Cardiac muscle cell (in vitro differentiated cells and primary cell): ENCODE measurements at regions not wholly inside any gene's neighbourhood (a gene's known extent, or its start where the extent isn't known, plus 50 kb on each side); places are given as distances from the start of the nearest gene placed in this dataset.

Source experiments
- DNase-seq, 2 donors: peaks; one replicate each; pipeline versions ENCODE4 v3.0.0 to v3.0.0-alpha.2; 2010 to 2017; ENCODE audit warnings: low read depth in 1 of 2, low spot score in 1 of 2
- H3K27ac ChIP-seq: fragments of 200-600 bp; sonication (generic); 2 replicates; pipeline ENCODE4 v1.5.1; 2016
- H3K27me3 ChIP-seq: fragments of 200-600 bp; sonication (generic); 2 replicates; pipeline ENCODE4 v1.6.0; 2016; ENCODE audit warnings: control low read depth
- H3K36me3 ChIP-seq: fragments of 200-600 bp; sonication (generic); 2 replicates; pipeline ENCODE4 v1.5.1; 2016; ENCODE audit warnings: control low read depth
- H3K4me1 ChIP-seq: fragments of 200-600 bp; sonication (generic); 2 replicates; pipeline ENCODE4 v1.8.1; 2017; ENCODE audit warnings: low read depth, mild to moderate bottlenecking, mixed run types
- H3K4me3 ChIP-seq: fragments of 200-600 bp; sonication (generic); 2 replicates; pipeline ENCODE4 v1.5.1; 2016; ENCODE audit warnings: mild to moderate bottlenecking
- H3K9me3 ChIP-seq: fragments of 200-600 bp; sonication (generic); 2 replicates; pipeline ENCODE4 v1.5.1; 2017; ENCODE audit warnings: low read depth, mild to moderate bottlenecking, control low read depth
- TF ChIP-seq, protein P1 (sequence below): IDR thresholded peaks from 2 replicates; pipeline ENCODE4 v1.5.1; 2012; ENCODE audit warnings: low read depth, mild to moderate bottlenecking, low read length

DNA sequence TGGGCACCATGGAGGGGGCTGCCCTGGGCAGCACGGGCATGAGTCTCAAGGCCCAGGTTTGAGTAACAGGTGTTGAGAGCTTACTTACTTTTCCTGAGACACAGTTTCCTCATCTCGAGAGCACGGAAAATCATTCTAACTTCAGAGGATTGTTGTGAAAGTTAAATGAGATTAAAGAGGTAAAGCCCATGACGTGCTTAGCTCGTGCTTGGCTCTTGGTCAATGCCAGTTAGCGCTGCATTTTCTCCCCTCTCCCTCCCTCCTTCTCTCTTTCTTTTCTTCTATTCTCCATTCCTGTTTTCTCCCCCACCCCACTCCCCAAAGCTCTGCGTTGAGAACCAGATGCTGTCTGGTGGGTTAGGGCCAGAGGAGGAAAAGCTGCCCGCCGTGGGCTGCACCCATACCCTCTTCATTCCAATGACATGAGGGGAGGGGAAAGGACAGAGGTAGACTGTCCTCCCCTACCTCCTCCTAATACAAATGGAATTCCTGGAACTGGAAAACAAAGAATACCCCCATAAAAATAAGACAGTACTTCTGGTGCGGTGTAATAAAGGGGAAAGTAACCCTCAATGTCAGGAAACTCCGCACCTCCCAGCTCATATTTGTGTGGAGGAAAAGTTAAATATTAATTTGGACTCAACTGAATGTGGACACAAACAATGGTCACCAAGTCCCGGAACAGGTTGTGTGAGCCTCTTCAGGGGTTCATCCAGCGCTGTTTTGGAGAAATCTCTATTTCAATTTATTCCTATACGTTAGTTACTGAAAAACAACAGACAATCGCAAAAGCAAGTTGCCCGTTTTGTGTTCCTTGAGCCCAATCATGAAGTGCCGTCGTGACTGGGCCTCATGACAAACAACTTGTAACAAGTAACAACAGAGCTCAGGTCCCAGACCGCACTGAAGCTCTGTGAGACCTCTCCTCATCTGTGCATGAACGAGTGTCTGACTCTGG, 54.8 kb upstream of the B3GAT1 start:
- TF ChIP-seq, protein P1, sequence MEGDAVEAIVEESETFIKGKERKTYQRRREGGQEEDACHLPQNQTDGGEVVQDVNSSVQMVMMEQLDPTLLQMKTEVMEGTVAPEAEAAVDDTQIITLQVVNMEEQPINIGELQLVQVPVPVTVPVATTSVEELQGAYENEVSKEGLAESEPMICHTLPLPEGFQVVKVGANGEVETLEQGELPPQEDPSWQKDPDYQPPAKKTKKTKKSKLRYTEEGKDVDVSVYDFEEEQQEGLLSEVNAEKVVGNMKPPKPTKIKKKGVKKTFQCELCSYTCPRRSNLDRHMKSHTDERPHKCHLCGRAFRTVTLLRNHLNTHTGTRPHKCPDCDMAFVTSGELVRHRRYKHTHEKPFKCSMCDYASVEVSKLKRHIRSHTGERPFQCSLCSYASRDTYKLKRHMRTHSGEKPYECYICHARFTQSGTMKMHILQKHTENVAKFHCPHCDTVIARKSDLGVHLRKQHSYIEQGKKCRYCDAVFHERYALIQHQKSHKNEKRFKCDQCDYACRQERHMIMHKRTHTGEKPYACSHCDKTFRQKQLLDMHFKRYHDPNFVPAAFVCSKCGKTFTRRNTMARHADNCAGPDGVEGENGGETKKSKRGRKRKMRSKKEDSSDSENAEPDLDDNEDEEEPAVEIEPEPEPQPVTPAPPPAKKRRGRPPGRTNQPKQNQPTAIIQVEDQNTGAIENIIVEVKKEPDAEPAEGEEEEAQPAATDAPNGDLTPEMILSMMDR, result no peak
- Histone ChIP-seq H3K27me3 (peaks cover 13% of the 10 kb centered on the region), H3K27ac (no peak overlapping the region), H3K36me3 (no peaks in the 10 kb centered on the region), H3K4me1 (no peaks in the 10 kb centered on the region), H3K4me3 (no peak overlapping the region), H3K9me3 (no peaks in the 10 kb centered on the region)
- DNase-seq, result no peak

DNA sequence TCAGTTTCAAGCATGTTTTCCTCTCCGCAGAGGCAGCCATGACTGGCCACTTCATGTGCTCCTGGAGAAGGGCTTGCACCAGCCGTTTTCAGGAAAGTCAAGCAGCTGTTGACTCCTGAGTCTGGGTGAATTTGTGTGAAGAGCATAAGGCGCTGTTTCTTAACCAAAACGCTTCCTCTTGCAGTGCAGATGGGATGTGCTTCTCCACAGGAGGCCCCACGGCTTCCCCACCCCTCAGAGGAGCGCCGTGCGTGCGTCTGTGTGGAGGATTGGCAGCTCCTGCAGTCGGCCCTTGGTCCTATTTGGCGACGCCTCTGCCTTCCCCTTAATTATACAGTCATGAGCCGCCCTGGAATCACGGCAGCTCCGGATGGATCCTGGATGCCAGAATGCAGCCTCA, 54.1 kb upstream of the B3GAT1 start:
- Histone ChIP-seq H3K27ac (no peak overlapping the region), H3K27me3 (peaks cover 15% of the 10 kb centered on the region), H3K4me3 (no peak overlapping the region), H3K36me3 (no peaks in the 10 kb centered on the region), H3K9me3 (no peaks in the 10 kb centered on the region), H3K4me1 (no peaks in the 10 kb centered on the region)
- TF ChIP-seq, protein P1, result no peak
- DNase-seq, result no peak

DNA sequence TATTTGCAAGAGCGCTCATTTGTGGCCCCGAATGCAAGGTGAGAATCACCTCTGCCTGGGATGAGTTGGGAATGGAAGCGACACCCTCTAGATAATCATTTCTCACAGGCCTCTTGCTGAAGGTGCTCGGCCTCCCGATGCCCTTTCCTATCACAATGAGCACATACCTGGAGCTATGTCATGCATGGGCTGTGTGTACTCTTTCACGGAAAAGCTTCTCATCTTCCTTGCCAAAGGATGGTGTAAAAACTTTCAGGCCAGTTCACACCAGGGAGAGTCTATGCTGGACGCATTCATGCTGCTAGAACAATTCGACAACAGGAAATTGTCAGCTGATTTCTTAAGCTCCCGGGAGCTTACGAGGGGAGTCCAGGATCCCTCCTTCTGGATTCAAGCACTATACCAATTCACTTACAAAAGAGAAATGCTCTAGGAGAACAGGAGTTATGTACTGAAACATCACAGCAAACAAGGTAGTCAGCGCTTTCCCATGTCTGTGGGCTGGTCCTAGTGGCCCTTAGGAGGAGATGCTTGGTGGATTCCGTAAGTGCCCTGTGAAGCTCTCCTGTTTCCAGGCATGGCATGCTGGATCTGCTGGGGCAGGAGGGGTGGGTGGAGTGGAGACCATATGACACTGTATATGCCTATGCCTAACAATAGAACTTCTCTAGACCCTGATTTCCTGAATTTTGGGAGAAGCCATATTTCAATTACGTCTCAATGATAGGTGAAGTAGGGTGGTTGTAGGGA, 53.1 kb upstream of the B3GAT1 start:
- Histone ChIP-seq H3K9me3 (no peaks in the 10 kb centered on the region), H3K4me1 (no peaks in the 10 kb centered on the region), H3K27ac (no peak overlapping the region), H3K4me3 (no peak overlapping the region), H3K27me3 (peaks cover 17% of the 10 kb centered on the region), H3K36me3 (no peaks in the 10 kb centered on the region)
- DNase-seq, result no peak
- TF ChIP-seq, protein P1, result no peak

DNA sequence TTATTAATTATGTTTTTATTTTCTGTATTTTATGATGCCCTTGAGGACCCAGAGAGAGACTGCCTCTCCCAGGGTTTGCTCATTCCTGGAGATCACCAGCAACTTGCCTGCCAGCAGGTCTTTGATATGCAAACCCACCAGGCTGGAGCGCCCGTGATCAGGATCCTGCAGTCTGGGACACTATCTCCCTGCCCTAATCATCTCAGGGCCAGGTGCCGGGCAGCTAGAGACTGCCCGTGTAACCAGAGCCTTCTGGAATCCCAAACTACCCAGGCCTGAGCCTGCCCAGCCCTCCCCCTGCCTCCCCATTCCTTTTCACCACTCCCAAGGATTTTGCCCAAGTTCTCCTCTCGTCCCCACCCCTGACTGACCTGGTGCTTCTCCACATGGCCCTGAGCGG, 52.2 kb upstream of the B3GAT1 start:
- Histone ChIP-seq H3K36me3 (no peaks in the 10 kb centered on the region), H3K4me3 (no peak overlapping the region), H3K27ac (no peak overlapping the region), H3K27me3 (peaks cover 17% of the 10 kb centered on the region), H3K4me1 (no peaks in the 10 kb centered on the region), H3K9me3 (no peaks in the 10 kb centered on the region)
- TF ChIP-seq, protein P1, result no peak
- DNase-seq, result no peak

DNA sequence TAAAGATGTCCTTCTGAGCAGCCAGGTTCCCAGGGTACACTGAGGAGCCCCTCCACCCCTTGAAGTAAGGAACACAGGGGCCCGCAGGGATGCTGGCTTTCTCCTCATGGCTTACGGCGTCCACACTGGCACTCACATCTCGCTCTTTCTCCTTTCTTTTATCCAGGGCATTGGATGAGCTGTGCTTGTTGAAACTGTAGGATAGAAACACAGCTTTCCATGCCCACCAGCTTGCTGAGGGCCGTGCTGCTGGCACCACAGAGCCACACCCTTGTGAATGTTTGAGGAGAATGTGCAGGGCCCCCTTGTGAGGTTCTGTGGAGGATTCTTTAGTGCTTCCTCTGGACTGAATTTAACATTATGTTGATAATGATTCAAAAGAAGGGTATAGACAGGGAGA, 51.7 kb upstream of the B3GAT1 start:
- no peaks in the 10 kb centered on the region for H3K36me3 ChIP-seq
- TF ChIP-seq, protein P1, result no peak
- no peak overlapping the region for H3K4me3 ChIP-seq
- no peaks in the 10 kb centered on the region for H3K9me3 ChIP-seq
- peaks cover 17% of the 10 kb centered on the region for H3K27me3 ChIP-seq
- H3K27ac ChIP-seq, result no peak overlapping the region
- no peak for DNase-seq
- H3K4me1 ChIP-seq, result no peaks in the 10 kb centered on the region
